Calu3 (cell line): ENCODE measurements at regions not wholly inside any gene's neighbourhood (a gene's known extent, or its start where the extent isn't known, plus 50 kb on each side); places are given as distances from the start of the nearest gene placed in this dataset.
"Not testable (repeated sequence)": the region's sequence is repeated elsewhere in the genome, so short reads cannot be mapped to it uniquely, and the experiment has no call there.

ENCODE experiments used
- BruUV-seq: library from RNA; stranded (reverse); fragments of 400-500 nt; replicated peaks from 2 replicates; lab custom pipeline; 2021; lab: Mats Ljungman, UMichigan
- CTCF ChIA-PET: fragments of 300-600 bp; sonication (Branson Sonifier 250); formaldehyde crosslinking; loops from one replicate; lab custom pipeline; 2022; ENCODE audit warnings: antibody characterized with exemption; lab: Charles Lee
- DNase-seq: peaks from one replicate; pipeline ENCODE4 v3.0.0; 2022
- H3K27ac Mint-ChIP-seq: one replicate; pipeline ENCODE4 v1.8.0; 2022; ENCODE audit warnings: mixed read lengths; ENCODE audit not compliant: unreplicated experiment
- H3K27me3 Mint-ChIP-seq: one replicate; pipeline ENCODE4 v1.8.0; 2022; ENCODE audit warnings: mixed read lengths; ENCODE audit not compliant: unreplicated experiment
- H3K36me3 Mint-ChIP-seq: one replicate; pipeline ENCODE4 v1.8.0; 2022; ENCODE audit warnings: mild to moderate bottlenecking, moderate library complexity, mixed read lengths; ENCODE audit not compliant: insufficient read depth, unreplicated experiment
- H3K4me1 Mint-ChIP-seq: one replicate; pipeline ENCODE4 v1.8.0; 2022; ENCODE audit warnings: mild to moderate bottlenecking, low read depth, mixed read lengths; ENCODE audit not compliant: unreplicated experiment
- H3K4me3 Mint-ChIP-seq: one replicate; pipeline ENCODE4 v1.8.0; 2022; ENCODE audit warnings: mild to moderate bottlenecking, low read depth, moderate library complexity, mixed read lengths; ENCODE audit not compliant: unreplicated experiment
- H3K9me3 Mint-ChIP-seq: one replicate; pipeline ENCODE4 v1.8.0; 2022; ENCODE audit warnings: low read depth, mixed read lengths; ENCODE audit not compliant: unreplicated experiment
- intact Hi-C: fragments of 100-400 bp; cut with micrococcal nuclease; formaldehyde crosslinking; loops from one replicate; pipeline ENCODE4 v1.10.0; 2022; ENCODE audit not compliant: unreplicated experiment
- TF ChIP-seq, protein P1 (sequence below): fragments of 200-600 bp; IDR thresholded peaks from one replicate; pipeline ENCODE4 v1.8.0; 2022; ENCODE audit warnings: antibody characterized with exemption; ENCODE audit not compliant: unreplicated experiment

DNA sequence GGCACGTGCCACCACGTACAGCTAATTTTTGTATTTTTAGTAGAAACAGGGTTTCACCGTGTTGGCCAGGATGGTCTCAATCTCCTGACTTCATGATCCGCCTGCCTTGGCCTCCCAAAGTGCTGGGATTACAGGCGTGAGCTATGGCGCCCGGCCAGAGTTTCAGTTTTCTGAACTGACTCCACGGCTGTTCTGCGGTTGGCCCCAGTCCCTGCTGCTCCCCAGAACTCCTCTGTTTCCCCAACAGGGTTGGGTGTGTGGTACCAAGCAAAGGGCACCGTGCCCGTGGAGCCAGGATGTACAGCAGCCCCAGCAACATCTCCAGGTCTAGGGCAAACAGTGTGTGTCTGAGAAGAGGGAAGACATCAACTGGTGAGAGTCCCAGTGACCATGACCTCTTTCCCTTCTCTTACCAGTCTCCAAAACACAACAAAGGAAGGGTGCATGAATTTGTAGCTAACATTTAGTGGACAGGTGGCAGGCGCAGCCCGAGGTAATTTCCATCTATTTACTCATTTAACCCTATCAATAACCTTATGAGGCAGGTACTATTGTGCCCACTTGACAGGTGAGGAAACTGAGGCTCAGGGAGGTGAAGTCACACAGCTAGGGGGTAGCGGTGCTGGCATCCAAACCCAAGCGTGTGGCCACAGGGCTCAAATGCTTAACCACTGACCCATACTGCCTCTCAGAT, 57.0 kb upstream of the RBFOX2 start:
- H3K27ac Mint-ChIP-seq = no peak overlapping the region
- TF ChIP-seq, protein P1, sequence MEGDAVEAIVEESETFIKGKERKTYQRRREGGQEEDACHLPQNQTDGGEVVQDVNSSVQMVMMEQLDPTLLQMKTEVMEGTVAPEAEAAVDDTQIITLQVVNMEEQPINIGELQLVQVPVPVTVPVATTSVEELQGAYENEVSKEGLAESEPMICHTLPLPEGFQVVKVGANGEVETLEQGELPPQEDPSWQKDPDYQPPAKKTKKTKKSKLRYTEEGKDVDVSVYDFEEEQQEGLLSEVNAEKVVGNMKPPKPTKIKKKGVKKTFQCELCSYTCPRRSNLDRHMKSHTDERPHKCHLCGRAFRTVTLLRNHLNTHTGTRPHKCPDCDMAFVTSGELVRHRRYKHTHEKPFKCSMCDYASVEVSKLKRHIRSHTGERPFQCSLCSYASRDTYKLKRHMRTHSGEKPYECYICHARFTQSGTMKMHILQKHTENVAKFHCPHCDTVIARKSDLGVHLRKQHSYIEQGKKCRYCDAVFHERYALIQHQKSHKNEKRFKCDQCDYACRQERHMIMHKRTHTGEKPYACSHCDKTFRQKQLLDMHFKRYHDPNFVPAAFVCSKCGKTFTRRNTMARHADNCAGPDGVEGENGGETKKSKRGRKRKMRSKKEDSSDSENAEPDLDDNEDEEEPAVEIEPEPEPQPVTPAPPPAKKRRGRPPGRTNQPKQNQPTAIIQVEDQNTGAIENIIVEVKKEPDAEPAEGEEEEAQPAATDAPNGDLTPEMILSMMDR = no peak
- H3K9me3 Mint-ChIP-seq = no peaks in the 10 kb centered on the region
- no peak for DNase-seq
- no peaks in the 10 kb centered on the region for H3K4me1 Mint-ChIP-seq
- CTCF ChIA-PET = interaction anchor here (1.4 kb wide), 1 partner anchor 20 kb away, joined by 4 read pairs; no protein-coding TSS in a partner anchor
- intact Hi-C loops = no loop called here
- BruUV-seq = no TSS peak
- H3K36me3 Mint-ChIP-seq = peaks cover 7% of the 10 kb centered on the region
- H3K27me3 Mint-ChIP-seq = no peaks in the 10 kb centered on the region
- H3K4me3 Mint-ChIP-seq = no peak overlapping the region

DNA sequence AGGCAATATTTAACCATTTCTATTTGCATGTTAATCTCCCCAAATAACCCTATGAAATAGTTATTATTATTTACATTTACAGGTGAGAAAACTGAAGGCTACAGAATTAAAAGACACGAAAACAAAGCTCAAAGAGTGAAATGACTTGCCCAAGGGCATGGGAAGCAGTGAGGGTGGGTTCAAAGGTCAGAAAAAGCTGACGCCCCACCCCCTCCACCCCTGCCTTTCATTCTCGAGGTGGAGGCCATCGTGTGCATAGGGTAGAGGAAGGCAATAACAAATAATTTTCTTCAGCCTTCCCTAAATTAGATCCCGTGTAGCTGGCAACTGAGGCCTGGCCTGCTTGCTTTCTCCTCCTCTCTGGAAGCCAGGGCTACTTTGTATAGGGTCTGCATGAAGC, 56.1 kb upstream of the RBFOX2 start:
- no peak overlapping the region for H3K4me3 Mint-ChIP-seq
- no peak for DNase-seq
- peaks cover 7% of the 10 kb centered on the region for H3K36me3 Mint-ChIP-seq
- BruUV-seq = no TSS peak
- CTCF ChIA-PET = interaction anchor here (1.4 kb wide), 1 partner anchor 19 kb away, joined by 4 read pairs; no protein-coding TSS in a partner anchor
- no peaks in the 10 kb centered on the region for H3K9me3 Mint-ChIP-seq
- H3K27ac Mint-ChIP-seq = no peak overlapping the region
- H3K4me1 Mint-ChIP-seq = no peaks in the 10 kb centered on the region
- no peaks in the 10 kb centered on the region for H3K27me3 Mint-ChIP-seq
- TF ChIP-seq, protein P1 = no peak
- intact Hi-C loops = no loop called here

DNA sequence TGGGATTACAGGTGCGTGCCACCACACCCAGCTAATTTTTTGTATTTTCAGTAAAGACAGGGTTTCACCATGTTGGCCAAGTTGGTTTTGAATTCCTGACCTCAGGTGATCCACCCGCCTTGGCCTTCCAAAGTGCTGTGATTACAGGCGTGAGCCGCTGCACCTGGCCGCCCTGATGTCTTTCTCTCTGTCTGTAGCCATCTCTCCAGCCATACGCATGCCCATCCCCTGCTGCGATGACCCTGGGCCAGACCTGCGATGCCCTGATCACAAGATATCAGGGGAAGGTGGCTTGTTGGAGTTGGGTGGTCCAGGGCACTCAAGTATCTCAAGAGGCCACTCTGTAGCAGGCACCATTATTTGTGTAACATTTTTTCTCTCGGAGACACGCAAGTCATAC, 54.4 kb upstream of the RBFOX2 start:
- H3K27ac Mint-ChIP-seq = no peak overlapping the region
- no peak for DNase-seq
- no TSS peak for BruUV-seq
- H3K27me3 Mint-ChIP-seq = no peaks in the 10 kb centered on the region
- intact Hi-C loops = no loop called here
- TF ChIP-seq, protein P1 = no peak
- H3K9me3 Mint-ChIP-seq = no peaks in the 10 kb centered on the region
- H3K4me1 Mint-ChIP-seq = no peaks in the 10 kb centered on the region
- CTCF ChIA-PET = no interaction called here
- no peak overlapping the region for H3K4me3 Mint-ChIP-seq
- H3K36me3 Mint-ChIP-seq = peaks cover 7% of the 10 kb centered on the region

DNA sequence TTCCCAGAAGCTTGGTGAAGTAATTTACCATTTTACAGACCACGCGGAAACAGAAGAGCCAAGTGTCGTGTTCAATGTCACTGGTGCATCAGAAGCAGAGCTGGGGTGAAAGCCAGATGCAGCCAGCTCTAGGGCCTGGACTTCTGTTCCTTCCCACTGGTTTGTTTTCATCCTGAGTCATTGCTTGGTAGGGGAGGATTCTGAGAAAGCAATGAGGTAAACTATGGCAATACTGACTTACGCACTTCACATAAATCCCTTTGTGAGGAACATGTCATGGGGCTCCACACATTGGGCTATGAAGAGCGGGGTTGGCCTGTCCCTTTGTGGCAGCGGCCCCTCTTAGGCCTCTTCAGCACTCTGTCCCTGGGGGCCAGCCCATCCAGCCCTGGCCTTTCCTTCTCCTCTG, 52.4 kb upstream of the RBFOX2 start:
- CTCF ChIA-PET = no interaction called here
- Mint-ChIP-seq H3K4me3 (no peak overlapping the region), H3K27ac (no peak overlapping the region), H3K36me3 (peaks cover 7% of the 10 kb centered on the region), H3K9me3 (no peaks in the 10 kb centered on the region), H3K27me3 (no peaks in the 10 kb centered on the region), H3K4me1 (no peaks in the 10 kb centered on the region)
- no peak for DNase-seq
- no TSS peak for BruUV-seq
- intact Hi-C loops = no loop called here
- TF ChIP-seq, protein P1 = no peak

DNA sequence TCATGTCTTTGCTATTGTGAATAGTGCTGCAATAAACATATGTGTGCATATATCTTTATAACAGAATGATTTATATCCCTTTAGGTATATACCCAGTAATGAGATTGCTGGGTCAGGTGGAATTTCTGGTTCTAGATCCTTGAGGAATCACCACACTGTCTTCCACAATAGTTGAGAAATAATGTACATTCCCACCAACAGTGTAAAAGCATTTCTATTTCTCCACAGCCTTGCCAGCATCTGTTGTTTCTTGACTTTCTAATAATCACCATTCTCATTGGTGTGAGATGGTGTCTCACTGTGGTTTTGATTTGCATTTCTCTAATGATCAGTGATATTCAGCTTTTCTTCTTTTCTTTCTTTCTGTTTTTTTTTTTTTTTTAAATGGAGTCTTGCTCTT, 51.7 kb upstream of the RBFOX2 start:
- CTCF ChIA-PET, H3K36me3 Mint-ChIP-seq, H3K9me3 Mint-ChIP-seq, H3K4me1 Mint-ChIP-seq, H3K27me3 Mint-ChIP-seq, H3K27ac Mint-ChIP-seq, H3K4me3 Mint-ChIP-seq, intact Hi-C loops, BruUV-seq, DNase-seq: not testable (repeated sequence)
